Upper lobe of right lung (tissue), 1 donor: ENCODE measurements at regions not wholly inside any gene's neighbourhood (a gene's known extent, or its start where the extent isn't known, plus 50 kb on each side); places are given as distances from the start of the nearest gene placed in this dataset.

Experiments
- ATAC-seq: fragments of 200-7000 bp; cut with Tn5 transposase; one replicate; pipeline ENCODE4 v1.9.1; 2020; ENCODE audit warnings: mild to moderate bottlenecking, moderate library complexity
- DNase-seq: peaks from one replicate; pipeline ENCODE4 v3.0.0-alpha.2; 2020
- H3K27ac ChIP-seq: fragments of 200-600 bp; one replicate; pipeline ENCODE4 v1.8.0; 2022
- H3K27me3 ChIP-seq: fragments of 200-600 bp; one replicate; pipeline ENCODE4 v1.8.0; 2022; ENCODE audit warnings: mild to moderate bottlenecking
- H3K36me3 ChIP-seq: fragments of 200-600 bp; one replicate; pipeline ENCODE4 v1.8.0; 2022
- H3K4me1 ChIP-seq: fragments of 200-600 bp; one replicate; pipeline ENCODE4 v1.8.0; 2022
- H3K4me3 ChIP-seq: fragments of 200-600 bp; one replicate; pipeline ENCODE4 v1.8.0; 2022; ENCODE audit warnings: mild to moderate bottlenecking
- H3K9me3 ChIP-seq: fragments of 200-600 bp; one replicate; pipeline ENCODE4 v1.8.0; 2022
- CTCF ChIP-seq: fragments of 200-600 bp; IDR thresholded peaks from one replicate; pipeline ENCODE4 v1.8.0; 2022; ENCODE audit warnings: antibody characterized with exemption
- intact Hi-C: fragments of 100-400 bp; cut with DNase I; formaldehyde crosslinking; loops from one replicate; pipeline ENCODE4 v1.11.0; 2022
- donor health status: DM: no; HTN: yes; CAD: no; lungs with severe emphysema.

GRCh38 chr5:68459093-68459809 lies 243.7 kb downstream of the PIK3R1 start:
- ATAC-seq, result no peak
- TF ChIP-seq CTCF, result no peak
- Histone ChIP-seq H3K4me1 (peaks cover 13% of the 10 kb centered on the region), H3K9me3 (no peaks in the 10 kb centered on the region), H3K36me3 (no peaks in the 10 kb centered on the region), H3K4me3 (no peak overlapping the region), H3K27ac (no peak overlapping the region), H3K27me3 (no peaks in the 10 kb centered on the region)
- intact Hi-C loops, result loop anchor here (10.0 kb wide), 1 partner anchor 174 kb away; no protein-coding TSS in a partner anchor
- no peak for DNase-seq

GRCh38 chr5:68459810-68460139 lies 244.2 kb downstream of the PIK3R1 start:
- Histone ChIP-seq H3K4me3 (no peak overlapping the region), H3K4me1 (peaks cover 13% of the 10 kb centered on the region), H3K27me3 (no peaks in the 10 kb centered on the region), H3K9me3 (no peaks in the 10 kb centered on the region), H3K36me3 (no peaks in the 10 kb centered on the region), H3K27ac (no peak overlapping the region)
- TF ChIP-seq CTCF, result no peak
- DNase-seq, result no peak
- intact Hi-C loops, result loop anchor here (10.0 kb wide), 1 partner anchor 175 kb away; no protein-coding TSS in a partner anchor
- no peak for ATAC-seq

- no peaks in the 10 kb centered on the region for H3K36me3 ChIP-seq
- H3K4me3 ChIP-seq, result no peak overlapping the region
- ATAC-seq, result peak; percentile 64
- H3K4me1 ChIP-seq, result peaks cover 13% of the 10 kb centered on the region
- intact Hi-C loops, result no loop called here
- DNase-seq, result no peak
- H3K27ac ChIP-seq, result no peak overlapping the region
- no peaks in the 10 kb centered on the region for H3K9me3 ChIP-seq
- TF ChIP-seq CTCF, result peak; percentile 79
- H3K27me3 ChIP-seq, result no peaks in the 10 kb centered on the region
Observed at GRCh38 chr5:68460147-68460798, 244.7 kb downstream of the PIK3R1 start.

- DNase-seq (no peak), ATAC-seq (no peak)
- Histone ChIP-seq H3K27me3 (no peaks in the 10 kb centered on the region), H3K4me3 (no peak overlapping the region), H3K27ac (no peak overlapping the region), H3K9me3 (no peaks in the 10 kb centered on the region), H3K4me1 (peaks cover 9% of the 10 kb centered on the region), H3K36me3 (no peaks in the 10 kb centered on the region)
- intact Hi-C loops, result no loop called here
- no peak for TF ChIP-seq CTCF
Observed at GRCh38 chr5:68463606-68464005, 248.1 kb downstream of the PIK3R1 start.

- Histone ChIP-seq H3K4me3 (no peak overlapping the region), H3K4me1 (peaks cover 9% of the 10 kb centered on the region), H3K9me3 (no peaks in the 10 kb centered on the region), H3K27me3 (no peaks in the 10 kb centered on the region), H3K36me3 (no peaks in the 10 kb centered on the region), H3K27ac (no peak overlapping the region)
- no peak for DNase-seq
- intact Hi-C loops, result no loop called here
- no peak for TF ChIP-seq CTCF
- ATAC-seq, result no peak
Observed at GRCh38 chr5:68464424-68464823, 248.9 kb downstream of the PIK3R1 start.
